HG03521 (cell line): ENCODE measurements at regions not wholly inside any gene's neighbourhood (a gene's known extent, or its start where the extent isn't known, plus 50 kb on each side); places are given as distances from the start of the nearest gene placed in this dataset.
"Not testable (repeated sequence)": the region's sequence is repeated elsewhere in the genome, so short reads cannot be mapped to it uniquely, and the experiment has no call there.

Experiments used
- ATAC-seq: cut with Tn5 transposase; IDR thresholded peaks from one replicate; pipeline ENCODE4 v1.9.1; 2021; ENCODE audit warnings: mild to moderate bottlenecking, moderate library complexity; ENCODE audit not compliant: unreplicated experiment

DNA sequence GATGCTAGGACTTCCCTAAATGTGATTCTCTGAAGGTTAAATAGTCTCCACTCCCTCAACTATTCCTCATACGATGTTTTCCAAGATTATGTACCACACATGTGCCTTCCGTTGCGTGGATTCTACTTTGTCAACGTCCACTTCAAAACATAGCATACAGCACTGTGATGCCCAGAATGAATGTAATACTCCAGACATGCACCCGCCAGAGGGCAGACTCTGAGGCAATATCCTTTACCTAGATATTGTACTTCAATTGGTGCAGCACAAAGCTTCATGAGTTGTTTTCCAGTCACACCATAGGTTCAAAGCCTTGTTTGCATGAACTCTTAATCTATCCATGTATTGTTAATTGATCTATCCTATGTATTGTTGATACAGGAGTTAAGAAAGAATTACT is 201.0 kb upstream of the NABP1 start:
- no peak for ATAC-seq

- ATAC-seq = no peak
Measured at GRCh38 chr2:191478799-191479679, 198.9 kb upstream of the NABP1 start.

DNA sequence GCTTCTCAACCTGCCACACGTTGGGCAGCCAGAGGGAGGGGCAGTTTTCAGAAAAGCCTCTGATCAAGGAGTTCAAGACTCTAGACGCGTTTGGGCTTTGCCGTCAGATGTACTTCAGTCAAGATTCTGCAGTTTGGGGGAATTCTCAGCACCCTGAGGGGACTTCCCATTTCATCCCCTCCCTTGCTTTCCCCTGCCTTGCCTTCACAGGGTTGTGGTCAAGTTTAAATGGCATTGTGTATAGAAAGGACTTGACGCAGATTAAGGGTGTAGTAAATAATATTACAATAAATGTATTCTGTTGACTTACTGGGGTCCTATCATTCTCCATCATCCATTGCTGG is 198.3 kb upstream of the NABP1 start:
- ATAC-seq = no peak

DNA sequence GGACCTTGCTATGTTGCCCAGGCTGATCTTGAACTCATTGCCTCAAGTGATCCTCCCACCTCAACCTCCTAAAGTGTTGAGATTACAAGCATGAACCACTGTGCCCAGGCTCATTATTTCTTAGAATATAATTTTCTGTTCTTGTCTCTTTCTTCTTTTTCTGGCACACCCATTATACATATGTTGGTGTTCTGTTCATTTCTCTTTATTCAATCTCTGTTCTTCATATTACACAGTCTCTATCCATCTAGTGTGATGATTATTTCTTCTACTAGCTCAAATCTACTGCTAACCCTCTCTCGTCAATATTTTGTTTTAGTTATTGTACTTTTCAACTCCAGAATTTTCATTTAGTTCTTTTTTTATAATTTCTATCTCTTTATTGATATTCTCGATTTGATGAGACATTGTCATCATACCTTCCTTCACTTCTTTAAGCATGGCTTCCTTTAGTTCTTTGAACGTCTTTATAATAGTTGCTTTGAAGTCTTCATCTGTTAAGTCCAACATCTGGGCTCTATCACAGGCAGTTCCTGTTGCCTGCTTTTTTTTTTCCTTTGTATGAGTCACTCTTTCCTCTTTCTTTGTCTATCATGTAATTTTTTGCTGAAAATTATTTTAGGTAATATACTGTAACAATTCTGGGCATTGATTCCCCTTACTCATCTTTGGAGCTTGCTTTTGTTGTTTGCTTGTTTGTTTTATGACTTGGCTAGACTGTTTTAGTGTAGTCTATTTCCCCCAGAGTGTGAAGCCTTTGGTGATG is 196.4 kb upstream of the NABP1 start:
- ATAC-seq = no peak

DNA sequence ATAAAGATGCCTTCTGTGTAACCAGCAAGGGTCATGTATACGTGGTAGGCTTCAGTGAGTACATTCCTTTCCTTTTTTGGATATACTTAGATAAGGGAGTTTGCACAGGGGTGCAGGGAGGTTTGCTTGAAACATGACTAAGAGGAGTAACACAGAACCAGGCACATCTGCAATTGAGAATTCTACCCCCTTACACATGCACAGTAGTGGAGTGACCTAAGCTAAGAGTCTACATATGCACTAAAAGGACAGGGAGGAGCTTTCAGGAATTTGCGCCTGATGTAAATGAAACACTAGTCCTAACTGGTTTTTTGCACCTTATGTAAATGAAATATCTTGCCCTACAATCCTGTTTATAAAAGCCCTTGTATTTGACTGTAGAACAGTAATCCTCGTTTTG is 194.8 kb upstream of the NABP1 start:
- no peak for ATAC-seq

GRCh38 chr2:191486584-191487320 is 191.2 kb upstream of the NABP1 start:
- no peak for ATAC-seq

GRCh38 chr2:191488135-191488534 is 189.8 kb upstream of the NABP1 start:
- ATAC-seq = no peak

DNA sequence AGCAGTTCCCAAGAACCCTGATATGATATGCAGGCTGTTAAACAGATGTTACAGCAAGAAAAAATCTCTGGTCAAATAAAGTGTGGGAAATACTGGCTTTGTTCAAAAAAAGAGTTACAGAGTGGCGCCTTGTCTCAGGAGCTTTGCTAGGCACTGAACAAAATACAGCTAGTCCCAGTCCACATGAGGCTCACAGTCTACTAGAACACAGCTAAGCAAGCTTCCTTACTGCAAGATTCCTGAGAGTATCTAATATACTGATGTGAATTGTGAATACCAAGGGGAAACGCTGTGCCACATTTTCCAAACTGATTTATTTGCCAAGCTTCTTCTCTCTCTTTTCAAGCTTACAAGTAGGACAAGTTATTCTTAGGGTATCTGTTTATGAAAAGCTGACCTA is 188.8 kb upstream of the NABP1 start:
- no peak for ATAC-seq

DNA sequence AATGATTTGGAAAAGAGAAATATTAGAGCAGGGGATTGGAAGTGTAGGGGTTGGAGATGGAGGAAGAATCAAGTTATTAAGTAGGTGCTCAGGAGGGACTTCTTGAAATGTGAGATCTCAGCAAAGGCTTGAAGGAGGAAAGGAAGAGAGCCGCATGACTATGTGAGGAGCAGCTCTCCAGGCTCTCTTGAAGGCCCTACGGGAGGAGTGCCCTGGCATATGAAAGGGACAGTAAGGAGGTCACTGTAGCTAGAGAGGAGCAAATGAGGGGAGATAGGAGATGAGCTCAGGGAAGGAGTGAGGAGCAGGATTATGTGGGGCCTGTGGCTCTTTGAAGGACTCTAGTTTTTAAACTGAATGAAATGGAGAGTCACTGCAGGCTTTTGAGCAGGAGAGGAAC is 181.1 kb upstream of the NABP1 start:
- ATAC-seq = no peak

- ATAC-seq = no peak
Measured at GRCh38 chr2:191497822-191498221, 180.1 kb upstream of the NABP1 start.

- ATAC-seq = no peak
Measured at GRCh38 chr2:191499050-191499449, 178.9 kb upstream of the NABP1 start.

DNA sequence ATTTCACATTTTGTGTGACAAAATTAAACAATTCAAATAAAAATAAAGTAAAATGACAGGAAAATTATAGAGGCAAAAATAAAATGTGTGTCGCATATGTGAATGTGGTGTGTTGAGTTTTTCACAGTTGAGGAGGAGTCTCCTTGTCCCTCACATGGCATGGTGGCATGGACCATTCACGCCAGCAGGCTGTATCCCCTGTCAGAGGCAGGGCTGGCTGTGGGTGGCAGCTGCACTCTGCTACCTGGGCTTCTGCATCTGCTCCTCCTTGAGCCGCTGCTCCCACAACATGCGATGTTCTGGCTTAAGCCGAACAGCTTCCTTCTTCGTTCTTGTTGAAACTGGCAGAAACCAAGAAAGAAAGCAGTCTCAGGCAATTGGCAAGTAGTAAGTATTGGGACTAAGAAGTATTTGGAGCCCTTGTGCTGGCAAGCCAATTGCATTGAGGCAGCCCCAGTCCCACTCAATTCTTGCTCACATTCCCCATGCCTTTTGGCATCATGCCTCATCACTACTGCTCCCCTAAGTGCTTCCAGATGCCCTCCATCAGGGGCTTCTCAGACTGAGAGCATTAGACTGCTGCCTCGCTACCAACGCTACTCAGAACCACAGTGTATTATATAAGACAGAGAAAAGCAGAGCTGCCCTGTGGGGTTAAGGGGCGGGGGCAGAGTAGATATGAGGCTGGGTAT is 177.9 kb upstream of the NABP1 start:
- no peak for ATAC-seq

- ATAC-seq = no peak
Measured at GRCh38 chr2:191500566-191500883, 177.4 kb upstream of the NABP1 start.

- ATAC-seq = no peak
Measured at GRCh38 chr2:191500884-191501560, 176.9 kb upstream of the NABP1 start.

DNA sequence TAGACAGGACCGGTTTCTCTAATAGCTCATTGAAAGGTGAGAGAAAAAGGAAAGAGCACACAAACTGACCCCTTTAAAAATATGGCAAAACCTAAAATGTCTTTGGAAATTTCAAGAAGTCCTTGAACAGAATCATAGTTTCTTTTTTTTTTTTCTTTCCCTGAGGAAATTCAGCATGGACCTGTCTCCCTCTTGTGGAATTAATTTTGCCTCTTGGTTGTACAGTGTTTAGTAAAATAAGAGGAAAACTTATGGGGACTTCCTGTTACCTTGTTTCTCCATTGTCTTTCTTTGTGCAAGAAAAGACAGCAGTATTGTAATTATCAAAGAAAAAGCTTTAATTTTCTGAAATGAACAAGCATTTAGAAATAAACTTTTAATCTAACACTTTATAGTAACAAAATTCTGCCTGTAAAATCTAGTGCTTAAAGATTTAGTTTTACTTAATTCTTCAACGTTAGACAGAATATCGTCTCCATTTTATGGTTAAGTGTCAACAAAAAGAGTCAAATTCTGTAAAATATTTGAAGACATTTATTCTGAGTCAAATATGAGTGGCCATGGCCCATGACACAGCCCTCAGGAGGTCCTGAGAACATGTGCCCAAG is 176.3 kb upstream of the NABP1 start:
- ATAC-seq = no peak

DNA sequence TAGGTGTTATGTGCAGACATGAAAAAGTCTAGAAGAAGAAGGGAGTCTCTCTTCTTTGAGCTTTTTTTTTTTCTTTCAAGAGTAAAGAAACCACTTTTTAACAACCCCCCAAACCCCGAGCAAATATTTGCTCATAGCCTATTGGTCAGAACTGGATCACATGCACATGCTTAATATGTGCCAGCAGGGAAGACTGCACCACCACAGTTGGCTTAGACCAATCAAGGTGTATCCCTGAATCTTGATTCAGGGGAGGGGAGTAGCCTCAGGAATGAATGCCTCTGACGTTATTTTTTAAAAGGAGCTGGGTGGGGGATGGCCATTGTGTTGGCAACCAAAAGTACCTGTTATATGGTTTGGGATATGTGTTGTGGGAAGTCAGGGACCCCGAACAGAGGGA is 171.4 kb upstream of the NABP1 start:
- ATAC-seq = no peak

DNA sequence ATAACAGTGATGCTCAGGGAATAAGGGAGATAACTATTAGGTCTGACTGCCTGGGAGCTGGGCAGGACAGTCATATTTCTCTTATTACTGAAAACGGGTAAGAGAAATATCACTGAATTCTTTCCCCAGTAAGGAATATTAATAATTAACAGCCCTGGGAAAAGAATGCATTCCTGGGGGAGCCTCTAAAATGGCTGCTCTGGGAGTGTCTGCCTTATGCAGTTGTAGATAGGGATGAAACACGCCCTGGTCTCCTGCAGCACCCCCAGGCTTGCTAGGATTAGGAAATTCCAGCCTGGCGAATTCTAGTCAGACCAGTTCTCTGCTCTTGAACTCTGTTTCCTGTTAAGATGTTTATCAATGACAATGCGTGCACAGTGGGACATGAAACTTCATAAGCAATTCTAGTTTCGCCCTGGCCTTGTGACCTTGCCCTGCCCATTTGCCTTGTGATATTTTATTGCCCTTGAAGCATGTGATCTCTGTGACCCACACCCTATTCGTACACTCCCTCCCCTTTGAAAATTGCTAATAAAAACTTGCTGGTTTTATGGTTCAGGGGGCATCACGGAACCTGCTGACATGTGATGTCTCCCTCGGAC is 170.6 kb upstream of the NABP1 start:
- ATAC-seq = not testable (repeated sequence)

GRCh38 chr2:191508738-191509137 is 169.2 kb upstream of the NABP1 start:
- no peak for ATAC-seq

DNA sequence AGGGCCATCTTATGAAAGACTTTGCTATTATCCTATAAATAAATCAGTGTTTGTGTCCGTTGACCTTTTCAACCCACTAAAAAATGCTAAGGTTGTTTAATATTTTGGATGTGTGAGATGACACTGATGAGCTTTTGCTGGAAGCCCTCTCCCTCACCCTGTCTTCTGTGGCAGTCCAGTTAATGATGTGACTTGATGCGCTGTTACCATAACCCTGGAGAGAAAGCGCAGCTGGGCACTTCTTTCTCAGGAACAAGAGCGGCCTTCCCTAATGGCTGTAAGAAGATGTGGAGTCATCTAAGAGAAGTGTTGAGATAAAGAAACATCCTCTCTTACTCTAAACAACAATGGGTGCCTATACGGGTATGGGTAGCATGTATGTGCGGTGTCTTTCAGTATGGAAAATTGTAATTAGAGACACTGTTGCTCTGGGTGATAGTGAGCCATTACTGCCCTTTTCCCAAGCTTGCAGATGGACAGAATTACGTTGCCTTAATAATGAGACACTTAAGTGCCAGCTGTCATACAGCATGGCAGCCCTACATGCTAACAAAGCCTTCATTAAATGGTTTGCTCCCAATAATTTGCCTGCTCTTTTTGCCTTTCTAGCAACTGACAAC is 165.6 kb upstream of the NABP1 start:
- no peak for ATAC-seq
